ENCODE measurements at regions not wholly inside any gene's neighbourhood (a gene's known extent, or its start where the extent isn't known, plus 50 kb on each side); places are given as distances from the start of the nearest gene placed in this dataset.
"Not testable (repeated sequence)": the region's sequence is repeated elsewhere in the genome, so short reads cannot be mapped to it uniquely, and the experiment has no call there.

DNA sequence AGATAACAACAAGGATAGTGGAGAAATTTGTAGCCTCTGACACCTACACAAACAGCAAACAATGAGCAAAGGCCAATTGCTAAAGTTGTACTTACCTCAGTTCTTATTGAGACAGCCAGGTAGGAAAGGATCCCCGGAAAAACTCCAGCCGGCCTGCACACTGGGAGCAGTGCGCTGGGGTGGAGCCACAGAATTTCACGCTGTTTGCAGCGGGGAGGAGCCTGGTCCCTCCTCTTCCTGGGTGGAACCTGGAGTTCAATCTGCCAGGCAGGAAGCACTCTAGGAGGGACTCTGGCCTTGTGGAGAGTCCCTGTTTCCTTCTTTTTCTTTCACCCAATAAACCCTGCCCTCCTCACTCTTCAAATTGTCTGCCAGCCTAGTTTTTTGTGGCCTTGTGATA lies 382.6 kb upstream of the TGIF2LX start:
- peak; percentile 0 for DNase-seq (ENCODE audit: extremely low read depth, low read depth)

DNA sequence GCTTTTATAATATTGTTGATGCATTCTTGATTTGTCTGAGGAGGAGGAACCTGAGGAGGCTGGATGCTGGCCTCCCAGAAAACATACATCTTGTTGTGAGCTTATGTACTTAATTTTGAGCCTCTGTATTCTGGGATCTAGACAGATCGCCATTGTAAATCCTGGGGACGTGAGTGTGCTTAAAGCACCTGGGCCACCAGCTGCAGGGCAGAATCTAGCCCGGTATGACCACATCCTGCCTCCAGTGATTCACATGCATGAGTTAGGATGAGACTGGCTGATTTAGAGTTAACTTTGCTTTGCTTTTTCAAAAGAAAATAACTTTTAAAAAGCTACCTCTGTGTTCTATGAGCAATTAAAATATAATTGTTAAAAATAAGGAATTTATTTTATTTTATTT lies 364.6 kb upstream of the TGIF2LX start:
- not testable (repeated sequence) for DNase-seq (ENCODE audit: extremely low read depth, low read depth)

DNA sequence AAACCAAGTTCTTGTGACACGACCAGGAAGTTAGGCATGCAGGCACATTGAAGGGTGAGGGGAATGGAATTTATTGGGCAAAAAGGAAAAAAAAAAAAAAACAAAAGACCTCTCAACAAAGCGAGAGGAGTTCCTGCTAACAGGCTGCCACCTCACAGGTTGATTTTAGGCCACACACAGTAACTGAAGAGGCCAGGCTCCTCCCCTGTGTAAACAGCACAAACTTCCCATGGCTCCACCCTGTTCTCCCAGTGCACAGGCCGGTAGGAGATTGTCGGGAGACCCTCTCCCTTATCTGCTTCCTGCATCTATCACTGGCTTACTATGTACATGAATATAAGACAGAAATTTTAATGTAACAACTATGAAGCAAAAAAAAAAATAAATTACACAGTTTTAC lies 359.6 kb upstream of the TGIF2LX start:
- not testable (repeated sequence) for DNase-seq (ENCODE audit: extremely low read depth, low read depth)

DNA sequence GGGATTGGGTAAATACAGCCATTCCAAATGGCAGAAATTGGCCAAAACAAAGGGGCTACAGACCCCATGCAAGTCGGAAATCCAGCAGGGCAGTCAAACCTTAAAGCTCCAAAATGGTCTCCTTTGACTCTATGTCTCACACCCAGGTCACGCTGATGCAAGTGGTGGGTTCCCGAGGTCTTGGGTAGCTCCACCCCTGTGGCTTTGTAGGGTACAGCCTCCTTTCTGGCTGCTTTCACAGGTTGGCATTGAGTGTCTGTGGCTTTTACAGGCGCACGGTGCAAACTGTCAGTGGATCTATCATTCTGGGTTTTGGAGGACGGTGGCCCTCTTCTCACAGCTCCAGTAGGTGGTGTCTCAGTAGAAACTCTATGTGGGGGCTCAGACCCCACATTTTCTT lies 358.6 kb upstream of the TGIF2LX start:
- not testable (repeated sequence) for DNase-seq (ENCODE audit: extremely low read depth, low read depth)

DNA sequence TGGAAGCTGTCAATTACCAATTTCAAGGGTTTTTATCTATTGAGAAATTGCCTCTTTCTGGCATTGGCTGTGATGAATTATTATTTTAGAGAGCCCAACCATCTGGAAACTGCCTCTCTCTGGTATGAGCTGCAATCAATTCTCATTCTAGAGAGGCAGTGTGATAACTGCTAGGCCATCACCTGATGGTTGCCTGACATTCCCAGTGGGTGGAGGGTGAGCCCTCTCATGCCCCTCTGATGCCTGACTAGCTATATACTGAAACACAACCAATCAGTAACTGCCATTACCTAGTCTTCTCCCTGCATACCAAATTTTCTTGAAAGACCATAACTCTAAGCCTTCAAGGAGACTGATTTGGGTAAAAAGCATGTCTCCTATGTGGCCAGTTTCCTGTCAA lies 353.9 kb upstream of the TGIF2LX start:
- DNase-seq (ENCODE audit: extremely low read depth, low read depth), result not testable (repeated sequence)

DNA sequence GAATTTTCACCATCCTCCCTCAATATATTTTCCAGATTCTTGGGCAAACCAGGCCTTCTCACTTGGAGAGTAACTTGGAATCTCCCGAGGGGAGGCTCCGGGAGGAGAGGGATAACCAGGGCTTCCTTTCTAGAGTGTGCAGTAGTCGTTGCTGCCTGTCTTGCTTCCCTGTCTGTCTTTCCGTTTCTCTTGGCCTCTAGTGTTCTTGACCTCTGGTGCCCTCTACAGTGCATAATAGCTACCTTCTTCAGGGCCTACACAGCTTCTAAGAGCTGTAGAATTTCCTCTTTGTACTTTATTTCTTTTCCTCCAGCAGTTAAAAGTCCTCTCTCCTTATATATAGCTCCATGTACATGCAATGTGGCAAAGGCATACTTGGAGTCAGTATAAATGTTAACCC lies 339.8 kb upstream of the TGIF2LX start:
- DNase-seq (ENCODE audit: extremely low read depth, low read depth), result not testable (repeated sequence)

DNA sequence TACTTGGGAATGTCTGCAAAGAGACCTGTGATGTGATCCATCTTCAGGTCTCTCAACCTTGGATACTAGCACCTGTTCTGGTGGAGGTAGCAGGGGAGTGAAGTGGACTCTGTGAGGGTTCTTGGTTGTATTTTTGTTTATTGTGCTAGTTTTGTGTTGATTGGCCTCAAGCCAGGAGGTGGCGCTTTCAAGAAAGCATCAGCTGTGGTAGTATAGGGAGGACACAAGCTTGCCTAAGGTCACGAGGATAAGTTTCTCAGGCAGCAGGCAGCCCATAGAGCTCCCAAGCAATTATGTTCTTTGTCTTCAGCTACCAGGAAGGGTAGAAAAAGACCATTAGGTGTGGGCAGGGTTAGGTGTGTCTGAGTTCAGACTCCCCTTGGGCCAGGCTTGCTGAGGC lies 289.9 kb upstream of the TGIF2LX start:
- DNase-seq (ENCODE audit: extremely low read depth, low read depth), result not testable (repeated sequence)

DNA sequence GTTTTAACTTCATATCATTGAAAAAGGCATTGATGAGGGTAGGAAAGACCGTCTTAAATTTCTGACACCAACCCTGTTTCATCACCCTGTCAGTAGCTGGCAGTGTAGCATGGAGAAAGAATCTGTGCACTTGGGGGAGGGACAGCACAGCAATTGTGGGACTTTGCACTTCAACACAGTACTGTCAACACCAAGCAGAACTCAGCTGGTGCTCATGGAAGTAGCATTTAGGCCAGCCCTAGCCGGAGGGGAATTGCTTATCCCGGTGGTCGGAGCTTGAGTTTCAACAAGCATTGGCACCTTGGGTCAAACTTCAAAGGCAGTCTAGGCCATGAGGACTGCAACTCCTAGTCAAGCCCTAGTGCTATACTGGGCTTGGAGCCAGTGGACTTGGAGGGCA lies 285.8 kb upstream of the TGIF2LX start:
- not testable (repeated sequence) for DNase-seq (ENCODE audit: extremely low read depth, low read depth)

DNA sequence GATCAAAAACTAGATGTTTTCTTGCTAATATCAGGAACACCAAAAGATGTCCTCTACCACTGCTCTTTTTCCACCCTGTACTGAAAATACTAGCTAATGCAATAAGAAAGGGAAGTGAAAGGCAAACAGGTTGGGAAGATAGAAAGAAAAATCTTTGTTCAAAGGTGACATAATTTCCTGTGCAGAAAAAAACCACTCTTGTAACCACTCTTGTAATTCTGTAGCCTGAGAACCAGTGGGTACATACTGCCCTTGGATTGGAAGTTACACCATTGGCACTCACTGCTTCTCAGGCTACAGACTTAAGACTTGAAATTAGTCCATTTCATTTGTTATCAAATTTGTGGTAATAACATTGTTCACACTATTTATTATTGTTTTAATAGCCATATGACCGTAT lies 263.0 kb upstream of the TGIF2LX start:
- not testable (repeated sequence) for DNase-seq (ENCODE audit: extremely low read depth, low read depth)

DNA sequence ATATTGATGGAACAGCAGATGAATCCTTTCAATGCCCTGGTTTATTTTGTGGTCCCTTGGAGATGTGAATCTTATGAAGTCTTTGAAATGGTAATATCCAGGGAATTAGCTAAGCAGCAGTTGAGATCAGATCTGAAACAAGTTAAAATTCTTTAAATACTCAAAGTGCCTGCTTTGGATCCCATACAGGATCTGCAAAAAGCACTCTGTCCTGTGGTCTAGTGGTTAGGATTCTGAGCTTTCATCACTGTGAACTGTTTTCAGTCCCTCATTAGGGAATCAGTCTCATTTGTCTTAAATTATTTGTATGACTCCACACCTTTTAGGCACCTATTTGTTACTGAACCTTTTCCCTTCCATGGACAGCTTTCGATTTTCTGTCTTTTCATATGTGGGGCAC lies 215.2 kb upstream of the TGIF2LX start:
- DNase-seq (ENCODE audit: extremely low read depth, low read depth), result not testable (repeated sequence)

DNA sequence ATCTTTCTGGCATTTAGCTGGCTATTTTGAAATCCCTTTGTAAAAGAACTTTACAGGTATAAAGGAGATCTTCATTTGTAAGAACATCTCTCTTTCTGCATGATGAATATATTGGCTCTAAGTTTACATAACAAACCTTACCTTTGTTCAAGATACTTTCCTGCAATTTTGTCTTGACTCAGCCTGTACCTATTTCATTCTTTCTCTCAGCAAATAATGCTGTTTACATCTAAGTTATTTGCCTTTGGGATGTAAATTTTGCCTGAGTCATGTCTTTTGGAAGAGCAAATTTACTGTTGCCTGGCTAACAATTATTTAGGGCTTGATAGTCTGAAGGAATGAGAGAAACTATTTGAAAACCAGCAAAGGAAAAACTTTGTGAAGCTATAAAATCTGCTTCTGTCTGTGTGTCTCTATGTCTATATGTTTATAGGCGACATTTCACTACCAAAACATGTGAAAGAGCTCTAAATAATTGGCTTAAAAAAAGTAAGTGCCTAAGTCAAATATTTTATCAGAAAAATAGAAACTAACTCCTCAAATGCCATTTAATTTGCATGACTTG lies 214.3 kb upstream of the TGIF2LX start:
- DNase-seq (ENCODE audit: extremely low read depth, low read depth), result not testable (repeated sequence)

DNA sequence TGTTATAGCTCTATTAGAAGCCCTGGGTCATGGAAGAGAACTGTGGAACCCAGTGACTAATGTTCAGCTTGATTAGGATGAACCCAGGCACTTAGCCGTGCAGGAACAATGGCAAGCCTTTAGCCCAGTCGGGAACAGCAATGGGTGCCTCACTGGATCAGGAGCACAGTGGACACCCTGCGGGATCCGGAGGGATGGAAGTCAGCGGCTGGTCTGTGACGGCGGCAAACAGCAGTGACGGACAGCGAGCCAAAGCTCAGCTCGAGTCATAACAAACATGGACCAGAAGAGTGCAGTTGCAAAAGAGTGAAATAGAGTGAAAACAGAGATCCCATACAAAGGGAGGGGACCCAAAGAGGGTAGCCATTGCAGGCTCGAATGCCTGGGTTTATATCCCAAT lies 187.3 kb upstream of the TGIF2LX start:
- not testable (repeated sequence) for DNase-seq (ENCODE audit: extremely low read depth, low read depth)

DNA sequence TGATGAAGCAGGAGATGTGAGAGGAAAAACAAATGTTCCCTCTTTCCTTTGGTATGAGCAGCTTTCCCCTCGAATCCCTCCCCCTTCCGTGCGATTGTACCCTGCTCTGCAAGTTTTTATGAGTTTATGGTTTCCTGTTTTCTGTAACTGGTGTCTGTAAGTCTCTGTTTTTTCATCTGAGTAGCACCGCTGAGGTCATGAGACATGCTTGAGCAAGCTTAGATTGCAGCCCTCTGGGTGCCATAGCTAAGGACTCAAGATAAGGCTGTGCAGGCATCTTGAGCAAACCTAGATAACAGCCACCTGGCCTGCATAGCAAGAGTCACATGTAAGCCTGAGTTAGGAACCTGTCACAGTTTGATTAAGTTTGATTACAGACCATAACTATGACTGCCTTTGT lies 165.2 kb upstream of the TGIF2LX start:
- not testable (repeated sequence) for DNase-seq (ENCODE audit: extremely low read depth, low read depth)

DNA sequence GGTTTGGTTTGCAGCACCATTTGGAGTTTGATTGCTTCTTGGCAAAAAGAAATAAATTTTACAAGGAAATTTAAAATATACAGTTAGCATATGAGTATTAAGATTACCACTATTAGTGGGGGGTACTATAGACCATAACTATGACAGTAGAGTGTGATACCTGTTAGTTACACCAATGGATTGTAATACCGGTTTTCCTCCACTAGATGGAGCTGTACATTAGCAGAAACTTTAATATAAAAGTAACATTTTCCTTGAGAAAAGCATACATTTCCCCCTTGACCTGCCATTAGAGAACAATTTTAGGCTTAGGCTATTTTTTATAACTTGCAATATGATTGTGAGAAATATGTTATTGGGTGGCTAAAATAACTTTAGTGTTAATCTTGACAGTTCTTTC lies 163.9 kb upstream of the TGIF2LX start:
- DNase-seq (ENCODE audit: extremely low read depth, low read depth), result peak; percentile 1

DNA sequence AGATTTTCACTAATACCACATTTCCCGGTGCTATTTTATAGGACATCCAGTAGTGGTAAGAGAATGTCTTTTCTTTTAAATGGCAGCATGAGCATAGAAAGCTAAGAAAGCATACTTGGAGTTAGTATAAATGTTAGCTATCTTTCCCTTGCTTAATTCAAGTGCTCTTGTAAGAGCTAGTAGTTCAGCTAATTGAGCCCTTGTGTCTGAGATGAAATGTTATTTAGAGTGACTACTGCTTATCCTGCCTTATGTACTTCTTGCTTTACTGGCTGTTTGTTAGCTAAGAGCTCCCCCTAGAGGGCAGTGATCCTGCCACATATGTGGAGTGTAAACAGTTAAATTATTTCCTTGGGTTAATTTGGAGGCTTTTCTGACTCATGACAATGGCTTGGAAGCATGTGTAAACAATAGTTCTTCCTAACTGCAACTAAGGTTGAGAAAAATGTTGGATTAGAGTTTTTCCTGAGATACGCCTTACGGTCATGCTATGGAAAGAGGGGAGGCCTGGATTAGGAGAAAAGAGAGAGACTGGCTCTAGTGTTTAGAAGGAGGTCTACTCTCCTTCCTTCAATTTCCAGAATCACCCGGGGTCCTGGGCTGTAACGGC lies 162.5 kb upstream of the TGIF2LX start:
- not testable (repeated sequence) for DNase-seq (ENCODE audit: extremely low read depth, low read depth)

DNA sequence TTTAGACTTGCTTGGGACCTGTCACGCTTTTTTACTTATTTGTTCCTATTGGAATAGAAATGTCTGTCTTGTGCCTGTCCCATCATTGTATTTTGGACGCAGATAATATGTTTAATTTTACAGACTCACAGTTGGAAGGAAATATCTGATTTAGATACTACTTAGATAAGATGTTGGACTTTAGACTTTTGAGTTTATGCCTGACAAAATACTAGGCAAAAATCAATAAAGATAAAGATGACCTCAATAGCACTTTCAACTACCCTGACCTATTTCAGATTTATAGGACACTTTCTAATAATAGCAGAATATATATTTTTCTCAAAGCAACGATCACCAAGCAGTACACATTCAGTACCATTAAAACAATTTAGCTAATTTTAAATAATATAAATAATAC lies 150.1 kb upstream of the TGIF2LX start:
- DNase-seq (ENCODE audit: extremely low read depth, low read depth), result not testable (repeated sequence)

DNA sequence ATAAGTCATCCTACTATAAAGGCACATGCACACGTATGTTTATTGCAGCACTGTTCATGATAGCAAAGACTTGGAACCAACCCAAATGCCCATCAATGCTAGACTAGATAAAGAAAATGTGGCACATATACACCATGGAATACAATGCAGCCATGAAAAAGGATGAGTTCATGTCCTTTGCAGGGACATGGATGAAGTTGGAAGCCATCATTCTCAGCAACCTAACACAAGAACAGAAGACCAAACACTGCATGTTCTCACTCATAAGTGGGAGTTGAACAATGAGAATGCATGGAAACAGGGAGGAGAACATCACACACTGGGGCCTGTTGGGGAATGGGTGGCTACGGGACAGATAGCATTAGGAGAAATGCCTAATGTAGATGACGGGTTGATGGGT lies 110.3 kb upstream of the TGIF2LX start:
- DNase-seq (ENCODE audit: extremely low read depth, low read depth), result not testable (repeated sequence)

DNA sequence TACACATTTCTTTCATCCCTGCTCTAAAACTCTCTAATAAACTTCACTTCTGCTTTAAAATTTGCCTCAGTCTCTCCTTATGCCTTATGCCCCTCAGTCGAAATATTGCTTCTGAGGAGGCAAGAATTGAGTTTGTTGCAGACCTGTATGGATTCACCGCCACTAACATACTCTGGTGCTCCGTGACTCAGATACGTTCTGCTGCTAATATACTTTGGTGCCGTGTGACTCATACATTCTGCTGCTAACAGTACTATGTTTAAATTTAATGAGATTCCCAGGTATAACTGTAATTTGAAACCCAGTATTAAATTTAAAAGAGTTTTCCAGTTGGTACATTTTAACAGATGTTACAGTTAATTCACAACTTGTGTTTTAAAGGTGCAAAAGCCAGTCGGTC lies 82.0 kb upstream of the TGIF2LX start:
- not testable (repeated sequence) for DNase-seq (ENCODE audit: extremely low read depth, low read depth)

DNA sequence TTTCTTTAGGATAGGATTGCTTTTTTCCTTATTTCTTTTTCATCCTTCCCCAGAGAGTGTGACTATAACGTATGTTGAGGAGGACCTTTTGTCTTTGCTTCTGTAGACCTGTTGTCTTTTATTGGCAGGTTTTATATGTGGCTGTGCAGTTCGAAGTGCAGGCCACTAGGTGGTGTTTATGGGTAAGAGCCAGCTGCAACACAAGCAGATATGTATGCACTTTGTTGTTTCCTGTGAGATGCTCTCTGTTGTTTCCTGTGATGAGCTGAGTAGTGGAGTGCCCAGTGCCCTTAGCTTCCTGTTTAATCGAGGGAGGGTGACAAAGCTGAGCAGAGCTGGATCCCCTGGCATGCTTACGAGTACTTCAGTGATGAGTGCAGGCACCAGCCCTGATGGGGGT lies 50.0 kb upstream of the TGIF2LX start:
- DNase-seq (ENCODE audit: extremely low read depth, low read depth), result peak; percentile 21
